ENCODE measurements at regions not wholly inside any gene's neighbourhood (a gene's known extent, or its start where the extent isn't known, plus 50 kb on each side); places are given as distances from the start of the nearest gene placed in this dataset.

DNA sequence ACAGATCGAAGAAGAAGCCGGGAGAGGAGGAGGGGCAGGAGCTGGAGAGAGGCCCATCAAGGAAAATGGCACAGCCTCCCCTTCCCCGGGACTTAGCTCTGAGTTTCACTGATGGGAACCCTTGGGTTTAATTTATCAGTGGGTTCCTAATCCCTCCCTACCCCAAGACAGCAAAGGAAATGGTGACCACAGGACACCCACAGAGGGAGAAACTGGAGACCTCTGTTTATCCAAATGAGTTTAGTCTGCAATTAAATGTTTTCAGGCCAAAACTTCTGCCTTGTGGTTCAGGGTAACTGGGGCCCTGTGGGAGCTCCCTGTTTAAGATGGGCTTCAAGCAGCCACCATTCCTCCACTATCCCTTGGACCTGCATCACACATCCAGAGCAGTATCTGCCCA, 190.8 kb upstream of the TOPAZ1 start:
- H3K4me3 ChIP-seq (replicated peaks; ENCODE audit: low read depth, low read length), result no peak overlapping the region
- TF ChIP-seq, protein P1, sequence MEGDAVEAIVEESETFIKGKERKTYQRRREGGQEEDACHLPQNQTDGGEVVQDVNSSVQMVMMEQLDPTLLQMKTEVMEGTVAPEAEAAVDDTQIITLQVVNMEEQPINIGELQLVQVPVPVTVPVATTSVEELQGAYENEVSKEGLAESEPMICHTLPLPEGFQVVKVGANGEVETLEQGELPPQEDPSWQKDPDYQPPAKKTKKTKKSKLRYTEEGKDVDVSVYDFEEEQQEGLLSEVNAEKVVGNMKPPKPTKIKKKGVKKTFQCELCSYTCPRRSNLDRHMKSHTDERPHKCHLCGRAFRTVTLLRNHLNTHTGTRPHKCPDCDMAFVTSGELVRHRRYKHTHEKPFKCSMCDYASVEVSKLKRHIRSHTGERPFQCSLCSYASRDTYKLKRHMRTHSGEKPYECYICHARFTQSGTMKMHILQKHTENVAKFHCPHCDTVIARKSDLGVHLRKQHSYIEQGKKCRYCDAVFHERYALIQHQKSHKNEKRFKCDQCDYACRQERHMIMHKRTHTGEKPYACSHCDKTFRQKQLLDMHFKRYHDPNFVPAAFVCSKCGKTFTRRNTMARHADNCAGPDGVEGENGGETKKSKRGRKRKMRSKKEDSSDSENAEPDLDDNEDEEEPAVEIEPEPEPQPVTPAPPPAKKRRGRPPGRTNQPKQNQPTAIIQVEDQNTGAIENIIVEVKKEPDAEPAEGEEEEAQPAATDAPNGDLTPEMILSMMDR (IDR thresholded peaks at IDR 0.05; ENCODE audit: low read depth, low read length, missing control alignments), result no peak
- DNase-seq (ENCODE audit: extremely low read depth, low read depth), result no peak

DNA sequence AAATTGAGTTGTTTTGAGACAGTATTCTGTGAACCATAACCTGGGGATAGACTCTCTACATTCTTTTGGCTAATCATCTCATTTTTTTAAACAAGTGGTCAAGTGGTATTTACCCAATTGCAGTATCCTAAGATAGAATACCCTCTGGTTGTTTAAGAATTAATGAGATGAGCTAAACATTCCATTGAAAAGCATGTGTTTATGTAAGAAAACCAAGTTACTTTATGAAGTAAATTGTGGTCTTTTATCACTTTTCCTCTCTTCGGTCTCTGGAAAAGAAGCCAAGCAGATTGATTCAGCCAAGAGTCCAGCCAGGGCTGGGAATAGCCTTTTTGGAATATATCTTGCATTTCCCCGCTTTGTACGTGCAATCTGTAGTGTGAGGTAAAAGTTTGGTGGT, 185.7 kb upstream of the TOPAZ1 start:
- no peak for DNase-seq (ENCODE audit: extremely low read depth, low read depth)
- H3K4me3 ChIP-seq (replicated peaks; ENCODE audit: low read depth, low read length), result no peak overlapping the region
- TF ChIP-seq, protein P1 (IDR thresholded peaks at IDR 0.05; ENCODE audit: low read depth, low read length, missing control alignments), result no peak

DNA sequence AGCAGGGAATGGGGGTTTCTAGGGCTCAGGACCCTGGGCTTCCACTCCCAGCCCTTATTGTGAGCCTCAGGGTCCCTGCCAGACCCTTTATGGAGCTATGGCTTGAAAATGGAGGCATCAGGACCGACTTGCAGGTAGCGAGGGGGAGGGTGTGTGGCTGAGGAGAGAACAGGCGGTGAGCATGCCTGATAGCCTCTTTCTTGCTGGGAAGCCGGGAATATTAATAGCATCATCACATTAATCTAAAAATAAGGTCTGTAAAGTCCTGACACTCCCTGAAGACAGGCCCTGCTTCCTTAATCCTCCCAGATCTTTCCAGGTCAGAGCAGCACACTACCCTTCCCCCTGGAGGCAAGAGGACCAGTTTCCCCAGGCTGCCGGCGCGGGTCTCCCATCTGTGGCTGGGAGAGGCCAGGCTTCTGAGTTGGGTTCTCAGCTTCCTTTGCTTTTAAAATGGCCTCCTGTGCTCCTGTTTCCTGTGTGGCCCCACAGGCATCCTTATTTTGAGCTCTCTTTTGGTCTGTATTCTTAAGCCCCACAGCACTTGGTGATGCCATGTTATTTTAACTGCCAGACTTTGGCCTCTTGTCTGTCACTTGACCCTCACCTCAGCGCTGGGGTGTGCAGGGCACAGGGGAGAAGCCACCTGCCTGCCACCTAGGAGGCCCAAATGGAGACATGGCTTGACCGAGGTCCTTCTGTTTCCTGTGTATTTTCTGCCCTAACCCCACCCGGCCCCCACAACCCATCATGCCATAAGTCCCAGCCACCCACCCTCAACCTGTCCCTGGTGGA, 185.0 kb upstream of the TOPAZ1 start:
- TF ChIP-seq, protein P1 (IDR thresholded peaks at IDR 0.05; ENCODE audit: low read depth, low read length, missing control alignments), result no peak
- no peak for DNase-seq (ENCODE audit: extremely low read depth, low read depth)
- H3K4me3 ChIP-seq (replicated peaks; ENCODE audit: low read depth, low read length), result no peak overlapping the region

DNA sequence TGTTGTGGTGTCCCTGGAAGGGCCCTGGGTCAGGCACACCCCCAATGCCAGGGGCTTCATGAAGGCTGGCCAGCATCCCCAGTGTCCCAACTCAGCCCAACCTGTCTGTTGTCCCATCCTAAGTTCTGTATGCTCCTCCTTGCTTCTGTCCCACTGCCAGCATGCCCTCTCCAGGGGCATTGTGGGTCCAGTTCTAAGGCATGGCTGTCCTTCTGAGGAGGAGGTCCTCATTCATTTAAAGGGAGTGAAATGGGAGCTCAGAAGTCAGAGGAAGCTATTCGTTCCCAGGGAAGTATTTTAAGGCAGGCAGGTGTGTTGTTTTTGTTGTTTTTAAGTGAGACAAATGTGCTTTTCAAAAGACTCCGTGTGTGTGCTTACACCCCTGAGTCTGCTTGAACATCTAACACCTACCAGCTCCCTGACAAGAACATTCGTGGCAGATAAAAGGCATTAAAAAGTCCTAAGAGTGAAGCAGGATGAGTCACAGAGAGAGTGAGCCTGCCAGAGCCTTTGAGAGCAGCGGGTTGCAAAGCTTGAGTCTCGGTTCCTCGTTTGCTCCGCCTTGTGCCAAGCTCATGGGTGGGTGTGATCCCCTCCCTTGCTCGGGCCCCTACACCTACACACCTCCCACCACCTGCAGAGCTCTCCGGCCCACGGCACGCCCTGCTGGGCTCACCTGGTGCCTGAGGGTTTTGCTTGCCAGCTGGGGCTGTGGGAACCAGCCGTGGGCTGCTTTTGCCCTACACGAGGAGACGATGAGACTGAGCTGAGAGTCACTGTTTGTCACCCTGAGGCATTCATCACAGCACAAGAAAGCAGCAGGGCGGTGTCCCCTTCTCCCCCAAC, 183.4 kb upstream of the TOPAZ1 start:
- peak; percentile 22 for DNase-seq (ENCODE audit: extremely low read depth, low read depth)
- no peak overlapping the region for H3K4me3 ChIP-seq (replicated peaks; ENCODE audit: low read depth, low read length)
- TF ChIP-seq, protein P1 (IDR thresholded peaks at IDR 0.05; ENCODE audit: low read depth, low read length, missing control alignments), result no peak

DNA sequence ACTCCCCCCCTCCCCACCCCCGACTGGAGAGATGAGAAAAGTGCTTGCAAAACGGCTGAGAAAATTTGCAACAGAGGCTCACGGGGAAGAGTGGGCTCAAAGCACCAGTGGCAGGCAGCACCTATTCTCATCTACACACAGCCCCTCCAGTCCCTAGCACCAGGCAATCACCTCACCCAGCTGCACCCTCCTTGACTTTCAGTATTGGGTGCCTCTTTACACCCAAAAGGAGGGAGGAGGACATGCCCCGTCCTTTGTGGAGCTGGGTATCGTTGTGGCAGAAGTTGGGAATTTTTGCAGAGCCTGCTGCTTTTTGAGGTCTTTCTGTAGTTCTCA, 182.8 kb upstream of the TOPAZ1 start:
- DNase-seq (ENCODE audit: extremely low read depth, low read depth), result no peak
- no peak overlapping the region for H3K4me3 ChIP-seq (replicated peaks; ENCODE audit: low read depth, low read length)
- TF ChIP-seq, protein P1 (IDR thresholded peaks at IDR 0.05; ENCODE audit: low read depth, low read length, missing control alignments), result no peak

DNA sequence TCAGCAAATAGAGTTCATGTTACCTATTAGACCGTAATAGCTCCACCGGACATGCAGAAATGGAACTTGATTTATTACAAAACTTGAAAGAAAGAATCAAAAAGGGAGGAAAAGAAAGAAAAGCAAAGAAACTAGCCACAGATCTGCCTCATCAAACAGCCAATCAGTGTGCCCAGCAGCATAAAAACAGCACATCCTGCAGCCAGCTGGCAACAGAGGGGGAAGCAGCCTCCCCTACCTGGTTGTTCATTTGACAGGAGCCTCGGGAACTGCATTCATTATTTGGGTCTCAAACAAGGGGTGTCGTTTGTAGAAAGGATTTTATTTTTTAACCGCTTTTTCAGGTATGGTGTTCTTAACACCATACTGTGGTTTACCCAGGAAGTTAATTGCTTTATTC, 181.5 kb upstream of the TOPAZ1 start:
- no peak for DNase-seq (ENCODE audit: extremely low read depth, low read depth)
- H3K4me3 ChIP-seq (replicated peaks; ENCODE audit: low read depth, low read length), result no peak overlapping the region
- TF ChIP-seq, protein P1 (IDR thresholded peaks at IDR 0.05; ENCODE audit: low read depth, low read length, missing control alignments), result no peak
